GM18907 (cell line): ENCODE measurements at regions not wholly inside any gene's neighbourhood (a gene's known extent, or its start where the extent isn't known, plus 50 kb on each side); places are given as distances from the start of the nearest gene placed in this dataset.

ENCODE experiments used
- ATAC-seq: cut with Tn5 transposase; IDR thresholded peaks from one replicate; pipeline ENCODE4 v1.9.1; 2021; ENCODE audit warnings: mild to moderate bottlenecking, moderate library complexity; ENCODE audit not compliant: unreplicated experiment

DNA sequence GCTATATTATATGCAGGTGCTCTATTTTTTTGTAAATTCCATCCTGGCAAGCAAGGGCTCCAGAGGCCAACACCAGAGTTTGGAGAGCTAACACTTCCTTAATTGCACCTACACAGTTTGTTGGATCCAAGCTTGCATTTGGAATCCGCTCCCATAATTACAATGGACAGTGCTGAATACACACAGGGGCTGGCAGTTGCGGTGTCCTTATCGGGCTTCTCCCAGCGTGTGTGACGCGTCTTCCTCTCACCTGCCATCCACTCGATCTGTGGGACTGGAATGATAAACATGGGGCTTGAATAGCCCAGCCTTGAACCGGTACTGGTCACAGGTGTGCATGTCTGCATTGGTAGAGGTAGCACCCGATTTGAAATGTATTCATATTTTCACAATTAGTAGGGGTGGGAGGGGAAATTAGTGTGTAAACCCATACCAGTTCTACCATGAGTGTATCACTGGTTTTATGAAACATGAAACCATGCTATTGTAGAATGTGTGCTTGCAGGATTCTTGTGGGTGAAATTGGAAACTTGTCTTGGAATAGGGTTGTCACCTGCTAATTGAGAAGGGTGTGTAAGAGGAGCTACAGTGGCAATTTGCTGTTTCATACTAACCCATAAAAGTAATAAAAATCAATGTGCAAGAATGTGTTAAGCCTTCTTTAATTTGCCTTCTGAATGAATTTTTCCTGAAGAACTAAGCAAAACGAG lies 316.5 kb downstream of the WDR11 start:
- no peak for ATAC-seq

DNA sequence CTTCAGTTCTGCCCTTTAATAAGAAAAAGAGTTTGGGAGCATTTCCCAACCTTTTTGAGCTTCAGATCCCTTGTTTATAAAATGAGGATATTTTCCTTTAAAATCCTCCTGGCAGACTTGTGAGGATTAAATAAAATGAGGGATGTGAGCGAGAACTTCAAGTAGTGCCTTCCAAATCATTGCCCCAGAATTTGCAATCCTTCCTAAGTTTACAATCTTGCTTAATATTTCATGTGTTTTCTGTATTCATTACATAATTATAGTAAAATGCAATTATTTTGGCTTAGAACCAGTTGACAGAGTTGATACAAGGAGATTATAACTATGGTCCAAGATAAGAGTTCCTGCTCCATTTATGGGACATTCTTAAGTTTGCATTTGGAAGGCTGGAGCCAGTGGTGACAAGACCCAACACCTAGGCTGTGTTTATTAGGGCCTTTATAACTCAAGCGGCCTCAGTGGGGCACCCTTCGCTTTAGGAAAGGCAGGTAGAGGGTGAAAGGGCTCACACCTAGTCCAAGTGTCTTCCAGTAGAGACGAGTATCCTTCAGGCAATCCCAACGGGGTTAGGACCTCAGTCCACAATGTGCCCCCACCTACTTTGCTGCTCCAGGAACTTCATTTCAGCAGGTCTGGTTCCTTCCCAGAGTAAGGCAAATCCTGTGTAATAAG lies 317.5 kb downstream of the WDR11 start:
- ATAC-seq, result no peak

DNA sequence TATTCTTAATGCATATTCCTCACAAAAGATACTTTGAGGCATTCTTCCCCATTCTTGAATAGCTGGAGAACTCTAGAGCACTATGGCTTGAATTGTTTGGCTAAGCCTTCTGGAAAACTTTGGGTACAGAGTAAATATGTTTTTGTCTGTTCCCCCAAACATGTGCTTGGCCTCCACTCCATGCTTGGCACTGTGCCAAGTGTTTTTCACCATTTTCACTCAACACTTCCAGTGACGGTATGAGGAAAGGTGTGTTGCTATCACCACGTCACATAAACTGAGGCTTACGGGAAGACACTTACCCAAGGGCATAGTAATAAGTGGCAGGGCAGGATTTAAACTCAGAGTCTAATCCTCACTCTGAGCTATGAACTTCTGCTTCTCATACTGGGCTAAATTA lies 318.2 kb downstream of the WDR11 start:
- no peak for ATAC-seq

DNA sequence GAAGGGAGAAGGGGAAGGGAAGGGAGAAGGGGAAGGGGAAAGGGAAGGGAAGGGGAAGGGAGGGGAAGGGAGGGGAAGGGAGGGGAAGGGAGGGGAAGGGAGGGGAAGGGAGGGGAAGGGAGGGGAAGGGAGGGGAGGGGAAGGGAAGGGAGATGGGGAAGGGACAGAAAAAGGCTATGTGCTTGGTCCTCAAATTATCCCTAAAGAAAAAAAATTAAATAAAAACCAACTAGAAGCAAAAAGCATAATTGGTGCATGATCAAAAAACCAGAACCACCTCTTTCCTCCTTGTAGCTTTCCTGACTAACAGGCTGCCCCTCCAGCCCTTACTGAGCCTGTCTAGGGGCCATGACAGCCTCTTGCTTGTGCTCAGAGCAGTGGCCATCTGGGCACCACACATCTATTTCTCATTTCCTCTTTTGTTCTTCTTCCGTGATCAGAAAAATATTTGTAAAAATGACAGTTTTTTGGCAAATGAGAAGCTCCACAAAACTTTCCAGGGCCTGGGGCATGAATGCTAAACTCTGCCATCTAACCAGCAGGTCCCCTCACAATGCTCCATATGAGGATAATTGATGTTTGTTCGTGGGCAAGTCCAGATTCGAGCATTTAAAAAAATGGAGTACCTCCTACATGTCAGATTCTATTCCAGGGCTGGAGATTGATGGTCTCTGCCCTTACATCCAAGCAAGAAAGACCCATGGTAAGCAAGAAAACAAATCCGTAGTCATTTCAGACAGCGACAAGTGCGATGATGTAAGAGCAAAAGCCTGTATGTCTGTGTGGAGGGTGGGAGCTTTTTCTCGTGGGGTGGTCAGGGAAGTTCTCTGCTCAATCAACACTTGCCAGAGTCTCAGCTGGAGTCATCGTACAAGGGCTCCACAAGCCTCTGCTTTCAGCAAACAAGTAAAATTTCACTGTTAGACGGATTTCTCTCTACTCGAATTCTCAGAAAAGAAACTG lies 320.9 kb downstream of the WDR11 start:
- ATAC-seq, result no peak

DNA sequence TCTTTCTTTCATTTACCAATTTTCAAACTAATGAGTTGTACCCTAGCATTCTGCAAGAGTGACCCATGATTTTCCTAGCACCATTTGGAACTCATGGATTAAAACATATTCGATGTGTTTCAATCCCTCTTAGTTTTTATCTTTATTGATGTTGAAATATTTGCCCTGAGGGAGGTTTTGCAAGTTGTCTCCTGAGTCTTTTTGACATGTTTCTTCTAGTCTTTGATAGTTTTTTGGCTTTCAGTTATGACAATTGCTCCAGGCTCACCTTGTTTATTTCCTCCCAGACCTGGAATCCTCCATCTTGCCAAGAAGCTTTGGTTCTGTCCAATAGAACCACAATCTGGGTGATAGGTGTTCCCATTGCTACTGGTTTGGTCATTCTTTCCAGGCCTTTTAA lies 327.8 kb downstream of the WDR11 start:
- ATAC-seq, result no peak

DNA sequence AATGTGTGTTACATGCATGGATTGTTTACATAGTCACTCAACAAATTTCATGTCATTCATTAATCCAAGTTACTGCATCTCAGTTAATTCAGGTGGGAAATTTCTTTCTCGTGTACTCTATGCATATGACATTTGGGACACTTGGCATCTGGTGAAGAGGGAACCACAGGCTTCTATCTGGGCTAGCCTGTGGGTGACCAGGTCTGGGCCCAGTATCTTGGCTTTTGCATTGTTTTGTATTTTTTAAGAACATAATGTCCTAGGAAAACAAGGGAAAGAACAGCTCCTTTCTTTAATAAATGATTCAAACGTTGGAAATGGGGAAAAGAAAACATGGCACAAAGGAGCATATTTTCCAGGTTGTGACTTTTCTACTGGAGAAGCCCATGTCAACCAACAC lies 331.1 kb downstream of the WDR11 start:
- no peak for ATAC-seq

DNA sequence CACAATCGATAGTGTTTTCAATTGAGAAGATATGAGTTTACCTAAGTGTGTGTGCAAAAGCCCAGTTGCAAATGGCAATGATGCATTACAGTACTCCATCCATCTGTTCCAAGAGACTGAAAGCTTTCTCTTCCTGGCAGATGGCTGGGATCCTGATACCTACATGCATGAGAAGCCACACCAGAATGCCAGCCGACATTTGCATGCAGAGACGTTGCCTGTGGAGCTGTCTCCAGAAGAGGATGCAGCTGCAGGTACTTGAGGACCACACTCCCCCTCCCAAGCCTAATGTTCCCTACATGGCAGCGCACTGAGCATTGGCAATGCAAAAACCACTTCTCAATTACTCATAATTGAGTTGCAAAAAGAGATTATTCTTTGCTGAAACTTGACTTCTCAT lies 332.1 kb downstream of the WDR11 start:
- ATAC-seq, result no peak

DNA sequence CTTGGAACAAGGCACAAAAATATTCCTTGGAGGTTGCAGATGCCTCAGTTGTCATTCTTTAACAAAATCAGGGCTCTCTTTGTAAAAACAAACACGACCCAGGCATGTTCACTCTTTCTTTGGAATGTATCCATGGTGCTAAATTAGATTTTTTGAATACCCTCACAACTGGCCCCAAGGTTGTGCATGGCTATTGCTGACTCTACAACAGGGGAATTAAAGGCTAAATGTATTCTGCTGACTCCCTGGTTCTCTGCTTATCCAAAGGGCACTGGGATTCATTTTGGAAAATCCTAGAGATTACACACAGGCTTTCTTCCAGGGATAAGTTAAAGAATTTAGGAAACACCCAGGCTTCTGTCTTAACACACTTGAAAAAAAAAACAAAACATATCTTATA lies 332.5 kb downstream of the WDR11 start:
- ATAC-seq, result no peak

DNA sequence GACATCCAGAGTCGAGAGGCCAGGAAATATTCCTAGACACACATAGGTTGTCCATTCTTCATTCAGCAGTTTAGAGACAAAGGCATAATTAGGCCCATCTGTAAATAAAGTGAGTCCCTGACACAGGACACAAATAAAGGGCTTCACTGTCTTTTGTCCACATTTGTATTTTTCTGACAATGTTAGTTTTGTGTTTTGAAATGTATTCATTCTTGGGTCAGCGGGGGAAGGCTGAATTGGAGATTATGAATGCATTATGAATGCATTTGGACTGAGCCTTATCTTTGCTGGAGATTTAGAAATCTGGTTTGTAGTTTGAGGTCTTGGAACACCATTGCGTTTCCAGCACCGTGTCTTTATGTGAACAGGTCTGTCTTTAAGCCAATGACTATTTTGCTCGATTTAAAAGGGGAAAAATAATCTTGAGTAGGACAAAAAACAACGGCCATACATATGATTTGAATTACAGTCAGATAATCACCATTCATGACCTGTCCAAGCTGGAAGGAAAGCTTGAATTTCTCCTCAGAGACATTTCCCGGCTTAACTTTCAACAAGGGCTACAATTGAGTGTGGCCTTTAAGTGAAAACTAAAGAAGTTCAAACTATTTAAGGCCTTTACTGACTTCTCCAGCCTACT lies 334.8 kb downstream of the WDR11 start:
- ATAC-seq, result no peak

DNA sequence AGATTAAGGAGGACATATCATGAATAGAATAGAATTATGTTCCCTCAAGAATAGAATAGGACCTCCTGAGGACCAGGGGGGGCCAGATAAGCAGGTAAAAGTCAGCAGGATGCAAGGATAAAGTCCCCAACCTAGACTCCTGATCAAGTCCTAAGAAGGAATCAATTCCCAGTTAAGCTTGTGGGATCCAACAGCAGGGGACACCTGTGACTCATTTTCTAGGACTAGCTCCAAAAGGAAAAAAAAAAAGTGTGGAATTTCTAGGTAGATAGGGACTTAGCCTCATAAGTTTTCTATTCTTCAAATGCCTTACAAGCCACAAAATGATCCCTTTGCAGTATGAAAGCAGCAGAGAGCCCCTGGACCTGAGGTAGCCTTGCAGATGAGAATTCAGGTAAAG lies 336.2 kb downstream of the WDR11 start:
- no peak for ATAC-seq

DNA sequence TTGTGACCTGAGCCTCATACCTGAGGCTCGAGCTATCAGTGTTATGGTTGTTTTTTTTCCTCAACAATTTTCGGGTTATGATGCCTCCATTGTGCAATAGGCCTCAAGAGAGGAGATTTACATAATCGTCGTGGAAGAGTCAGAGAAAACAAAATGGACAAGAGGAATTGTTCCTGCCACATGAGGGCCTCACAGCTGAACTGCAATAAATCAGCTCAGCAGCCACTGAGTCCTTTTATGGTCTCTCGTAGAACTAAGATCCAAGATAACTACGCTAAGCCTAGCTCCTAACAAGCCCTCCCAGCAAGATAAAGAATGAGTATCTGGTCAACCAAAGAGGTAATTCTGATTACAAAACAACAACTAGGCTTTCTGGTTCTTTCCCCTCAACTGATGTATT lies 336.8 kb downstream of the WDR11 start:
- no peak for ATAC-seq

DNA sequence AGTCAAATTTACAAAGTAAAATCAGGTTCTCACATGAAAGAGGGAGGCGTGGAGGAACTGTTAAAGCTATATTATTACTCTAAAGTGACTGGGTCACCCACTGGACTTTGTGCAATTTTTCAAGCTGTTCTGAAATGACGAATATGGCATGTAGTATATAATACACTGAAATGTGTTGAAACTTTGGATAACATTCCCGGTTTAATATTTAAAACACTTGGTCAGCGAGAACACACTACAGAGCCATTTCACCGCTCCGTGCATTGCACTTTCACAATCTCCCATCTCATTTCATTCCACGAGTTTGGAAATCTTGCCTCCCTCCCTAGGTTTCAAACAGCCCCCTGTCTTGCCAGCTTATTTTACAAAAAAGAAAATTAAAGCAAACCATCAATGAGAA lies 337.9 kb downstream of the WDR11 start:
- ATAC-seq, result no peak

DNA sequence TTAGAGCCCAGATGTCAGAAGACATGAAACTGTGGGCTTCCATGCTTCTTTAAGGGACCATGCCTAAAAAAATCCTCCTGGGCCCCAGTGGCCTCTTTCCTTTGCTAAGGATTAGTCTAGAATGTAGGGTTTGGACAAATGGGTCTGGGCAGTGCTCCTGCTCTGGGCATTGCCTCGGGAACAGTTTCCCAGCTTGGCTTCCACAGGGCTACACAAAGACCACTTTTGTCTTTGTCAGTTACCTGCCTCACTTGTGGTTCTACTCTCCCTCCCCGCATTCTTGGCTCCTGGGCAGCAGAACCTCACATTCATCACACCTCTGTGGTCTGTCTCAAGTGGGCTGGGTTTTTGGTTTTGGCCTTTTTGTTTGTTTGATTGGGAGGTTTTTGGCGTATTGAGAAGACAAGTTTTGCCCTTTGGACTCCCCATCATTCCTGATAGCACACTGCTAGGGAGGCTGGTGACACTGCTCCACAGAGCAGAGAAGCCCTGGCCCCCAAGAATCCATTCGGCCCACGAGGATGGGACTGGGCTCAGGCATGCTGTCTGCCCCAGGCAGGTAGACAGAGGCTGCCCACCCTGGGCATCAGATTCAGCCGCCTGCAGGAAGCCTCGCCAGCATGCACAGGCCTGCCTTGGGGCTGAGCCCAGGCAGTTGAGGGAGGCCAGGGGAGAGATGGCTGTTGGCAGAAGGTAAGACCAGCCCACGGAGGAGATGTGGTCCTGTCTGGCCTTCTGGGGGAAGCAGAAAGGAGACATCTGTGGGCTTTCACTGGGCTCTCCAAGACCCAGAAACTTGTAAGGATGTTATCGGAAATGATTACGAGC lies 343.7 kb downstream of the WDR11 start:
- ATAC-seq, result no peak

DNA sequence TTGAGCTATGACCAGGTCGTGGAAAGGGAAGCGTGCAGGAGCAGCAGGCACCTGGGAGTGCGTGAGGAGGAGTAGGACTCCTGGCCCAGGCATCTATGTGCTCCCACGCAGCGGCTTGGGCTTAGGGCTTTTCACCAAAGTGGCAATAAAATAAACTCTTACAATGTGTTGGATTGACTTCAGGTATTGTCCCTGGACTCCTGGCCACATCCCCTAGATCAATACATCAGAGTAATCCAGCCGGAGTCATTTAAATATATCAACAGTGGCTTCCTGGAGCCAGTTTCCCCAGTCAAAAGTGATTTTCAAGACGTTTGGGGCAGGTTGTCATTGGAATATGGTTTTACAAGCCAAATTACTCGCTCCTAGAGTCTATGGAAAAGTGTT lies 344.4 kb downstream of the WDR11 start:
- no peak for ATAC-seq

DNA sequence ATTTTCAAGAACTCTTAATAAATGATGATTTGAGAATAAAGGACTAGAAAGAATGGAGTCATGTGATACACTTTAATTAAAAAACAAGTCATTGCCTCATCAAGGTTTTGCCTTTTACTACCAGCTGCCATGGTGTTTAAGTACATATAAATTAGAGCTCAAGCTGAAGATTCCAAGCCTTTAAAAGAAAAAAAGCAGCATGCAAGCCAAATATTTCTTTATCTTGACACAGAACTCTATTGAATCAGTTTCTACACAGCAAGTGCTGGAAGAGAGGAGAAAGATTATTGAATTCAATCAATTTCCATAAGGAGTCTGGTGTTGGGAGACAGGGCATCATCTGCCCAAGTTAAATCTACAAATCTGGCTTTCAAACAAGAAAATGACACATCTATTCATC lies 347.9 kb downstream of the WDR11 start:
- no peak for ATAC-seq

DNA sequence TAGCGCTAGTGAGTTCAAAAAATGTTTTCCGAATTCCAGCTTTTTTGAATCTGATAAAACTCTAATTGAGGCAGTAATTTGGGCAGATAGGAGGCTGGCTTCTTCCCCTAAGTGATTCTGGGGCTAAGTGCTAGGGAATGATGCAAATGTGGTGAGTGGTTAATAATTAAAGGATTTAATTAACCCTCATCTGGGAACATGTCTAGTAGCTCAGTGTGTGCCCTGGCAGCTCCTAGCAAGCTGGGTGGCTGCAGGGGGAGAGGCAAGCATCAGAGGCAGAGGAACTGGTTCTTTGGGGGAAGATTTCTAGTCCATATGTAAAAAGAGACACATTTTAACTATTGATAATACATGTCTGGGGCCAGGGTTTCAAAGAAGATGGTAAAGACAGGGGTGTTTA lies 354.5 kb downstream of the WDR11 start:
- ATAC-seq, result no peak

DNA sequence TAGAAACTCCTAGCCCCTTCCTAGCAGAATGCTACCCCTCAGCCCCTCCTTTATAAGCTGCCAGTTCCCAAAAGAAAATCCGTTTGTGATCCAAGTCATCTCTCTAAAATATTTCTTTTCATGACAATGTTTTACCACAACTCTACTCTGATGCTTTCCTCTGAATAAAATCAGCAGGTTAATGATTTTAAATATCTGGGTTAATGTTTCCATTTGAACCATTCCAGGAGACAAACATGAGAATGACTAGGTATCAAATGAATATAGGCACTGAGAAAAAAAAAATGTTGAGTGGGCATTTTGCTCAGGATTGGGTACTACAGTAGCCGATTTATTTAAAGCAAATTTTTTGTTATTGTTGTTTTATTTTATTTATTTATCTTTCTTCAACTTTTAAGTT lies 360.3 kb downstream of the WDR11 start:
- no peak for ATAC-seq

DNA sequence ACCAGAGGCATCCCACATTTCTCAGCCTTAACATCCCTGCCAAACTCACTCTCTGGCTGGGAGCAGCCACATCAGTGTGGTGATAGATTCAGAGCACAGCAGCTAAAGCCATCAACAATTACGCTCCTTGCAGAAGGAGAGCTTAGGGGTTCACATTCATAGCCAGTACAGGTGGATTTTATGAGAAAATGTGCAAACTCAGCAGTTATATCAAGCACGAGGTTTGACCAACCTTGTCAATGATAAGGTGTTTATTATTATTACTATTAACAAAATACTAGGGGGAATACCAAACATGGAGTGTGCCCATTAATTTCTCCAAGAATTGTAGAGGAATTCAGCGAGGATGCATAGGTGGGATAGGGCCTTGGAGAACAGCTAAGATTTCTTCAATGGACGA lies 362.3 kb downstream of the WDR11 start:
- ATAC-seq, result no peak

DNA sequence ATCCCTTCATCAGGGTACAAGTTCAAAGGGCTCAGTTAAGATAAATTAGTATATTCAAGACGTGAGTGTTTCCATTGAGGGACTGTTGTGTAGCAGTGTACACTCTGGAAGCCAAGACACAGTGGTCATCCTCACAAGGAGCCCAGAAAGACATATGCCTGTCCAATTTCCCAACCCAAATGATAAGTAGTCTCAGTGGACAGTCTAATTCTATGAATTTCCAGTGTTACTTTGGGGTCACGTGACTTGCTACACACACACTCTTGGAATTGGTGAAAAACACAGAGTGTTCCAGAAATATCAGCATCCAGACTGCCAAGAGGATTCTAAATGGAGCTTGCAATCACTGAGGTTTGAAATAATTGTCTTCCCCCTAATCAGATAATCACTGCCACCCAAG lies 365.1 kb downstream of the WDR11 start:
- no peak for ATAC-seq

DNA sequence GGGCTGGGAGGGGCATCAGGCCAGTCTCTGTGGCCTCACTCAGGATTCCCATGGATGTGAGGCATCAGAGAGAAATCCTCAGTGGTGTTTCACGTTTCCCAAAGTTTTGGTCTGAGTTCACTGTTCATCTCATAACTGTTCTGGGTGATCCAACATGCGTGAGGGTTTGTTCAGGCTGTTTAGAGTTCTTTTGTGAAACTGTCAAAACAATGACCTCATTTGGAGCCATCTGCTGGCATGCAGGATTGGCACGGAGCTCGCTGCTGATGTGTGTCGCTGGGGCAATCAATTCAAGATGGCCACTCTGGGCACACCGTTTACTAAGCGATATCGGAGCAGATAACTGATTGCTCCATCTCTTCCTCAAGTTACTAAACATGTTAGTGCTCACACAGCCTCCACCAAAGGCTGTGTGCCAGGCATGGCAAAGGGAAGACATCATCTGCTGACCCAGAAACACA lies 365.6 kb downstream of the WDR11 start:
- no peak for ATAC-seq
